Fibroblast of pulmonary artery (primary cell): ENCODE measurements at regions not wholly inside any gene's neighbourhood (a gene's known extent, or its start where the extent isn't known, plus 50 kb on each side); places are given as distances from the start of the nearest gene placed in this dataset.

Experiments used
- DNase-seq: peaks from one replicate; pipeline ENCODE4 v3.0.0-alpha.2; 2010; ENCODE audit warnings: low read depth
- H3K4me3 ChIP-seq: replicated peaks from 2 replicates; pipeline ENCODE4 v1.5.1; 2011; ENCODE audit warnings: low read depth, mild to moderate bottlenecking, control low read depth, low read length, moderate library complexity
- TF ChIP-seq, protein P1 (sequence below): IDR thresholded peaks from 2 replicates; pipeline ENCODE4 v1.5.1; 2011; ENCODE audit warnings: mild to moderate bottlenecking, control low read depth, low read length, inconsistent platforms; ENCODE audit errors: missing control alignments

DNA sequence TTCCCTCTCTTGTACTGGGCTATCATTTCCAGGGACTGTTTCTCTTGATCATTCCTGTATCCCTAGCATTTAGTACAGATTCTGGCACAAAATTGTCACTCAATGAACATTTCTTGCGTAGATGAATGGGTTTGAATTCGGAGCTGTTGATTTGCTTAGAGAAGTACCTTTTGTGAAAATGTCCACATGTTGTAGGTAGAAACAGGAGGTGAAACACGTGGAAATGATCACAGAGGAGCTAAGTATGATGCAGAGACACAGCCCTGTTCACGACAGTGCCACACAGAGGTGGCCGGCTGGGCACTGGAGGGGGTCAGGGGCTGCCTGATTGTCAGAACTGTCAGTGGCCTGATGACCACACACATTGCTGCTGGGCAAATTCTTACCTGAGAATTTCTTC is 196.1 kb upstream of the PRKCQ start:
- no peak for DNase-seq
- TF ChIP-seq, protein P1, sequence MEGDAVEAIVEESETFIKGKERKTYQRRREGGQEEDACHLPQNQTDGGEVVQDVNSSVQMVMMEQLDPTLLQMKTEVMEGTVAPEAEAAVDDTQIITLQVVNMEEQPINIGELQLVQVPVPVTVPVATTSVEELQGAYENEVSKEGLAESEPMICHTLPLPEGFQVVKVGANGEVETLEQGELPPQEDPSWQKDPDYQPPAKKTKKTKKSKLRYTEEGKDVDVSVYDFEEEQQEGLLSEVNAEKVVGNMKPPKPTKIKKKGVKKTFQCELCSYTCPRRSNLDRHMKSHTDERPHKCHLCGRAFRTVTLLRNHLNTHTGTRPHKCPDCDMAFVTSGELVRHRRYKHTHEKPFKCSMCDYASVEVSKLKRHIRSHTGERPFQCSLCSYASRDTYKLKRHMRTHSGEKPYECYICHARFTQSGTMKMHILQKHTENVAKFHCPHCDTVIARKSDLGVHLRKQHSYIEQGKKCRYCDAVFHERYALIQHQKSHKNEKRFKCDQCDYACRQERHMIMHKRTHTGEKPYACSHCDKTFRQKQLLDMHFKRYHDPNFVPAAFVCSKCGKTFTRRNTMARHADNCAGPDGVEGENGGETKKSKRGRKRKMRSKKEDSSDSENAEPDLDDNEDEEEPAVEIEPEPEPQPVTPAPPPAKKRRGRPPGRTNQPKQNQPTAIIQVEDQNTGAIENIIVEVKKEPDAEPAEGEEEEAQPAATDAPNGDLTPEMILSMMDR = no peak
- H3K4me3 ChIP-seq = no peak overlapping the region

DNA sequence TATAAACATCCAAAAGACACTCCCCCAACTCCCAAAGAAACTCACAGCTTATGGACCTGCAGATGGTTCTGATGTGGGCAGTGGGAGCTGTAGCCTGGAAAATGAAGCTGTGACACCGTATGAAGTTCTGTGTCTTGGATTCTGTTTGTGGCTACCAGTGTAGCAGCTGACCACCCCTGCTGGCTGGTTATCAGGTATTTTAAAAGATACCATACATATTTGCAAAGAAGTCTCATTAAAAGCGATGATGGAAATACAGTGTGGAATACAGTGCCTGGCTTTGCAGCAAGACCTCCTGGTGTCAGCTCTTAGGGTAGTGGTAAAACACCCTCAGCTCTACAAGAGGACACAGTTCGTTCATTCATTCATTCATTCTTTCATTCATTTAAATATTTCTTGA is 194.3 kb upstream of the PRKCQ start:
- no peak for DNase-seq
- no peak overlapping the region for H3K4me3 ChIP-seq
- TF ChIP-seq, protein P1 = no peak

DNA sequence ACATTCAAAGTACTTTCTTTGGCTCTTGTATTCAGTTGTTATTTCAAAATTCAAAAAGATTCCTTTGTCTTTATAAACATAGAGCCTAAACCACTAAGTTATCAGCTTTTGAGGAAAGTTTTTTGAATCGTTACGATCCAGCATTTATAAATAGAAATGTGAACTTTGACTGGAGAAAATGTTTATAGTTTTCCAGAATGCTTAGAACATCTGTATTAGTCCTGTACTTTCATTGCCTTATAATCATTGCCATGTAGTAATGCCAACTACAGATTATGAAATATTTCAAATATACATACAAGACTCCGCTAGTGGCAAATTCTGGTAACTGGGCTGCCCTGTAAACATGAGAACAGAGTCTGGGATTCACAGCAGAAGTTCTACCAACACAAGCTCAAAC is 191.3 kb upstream of the PRKCQ start:
- TF ChIP-seq, protein P1 = no peak
- no peak for DNase-seq
- no peak overlapping the region for H3K4me3 ChIP-seq

DNA sequence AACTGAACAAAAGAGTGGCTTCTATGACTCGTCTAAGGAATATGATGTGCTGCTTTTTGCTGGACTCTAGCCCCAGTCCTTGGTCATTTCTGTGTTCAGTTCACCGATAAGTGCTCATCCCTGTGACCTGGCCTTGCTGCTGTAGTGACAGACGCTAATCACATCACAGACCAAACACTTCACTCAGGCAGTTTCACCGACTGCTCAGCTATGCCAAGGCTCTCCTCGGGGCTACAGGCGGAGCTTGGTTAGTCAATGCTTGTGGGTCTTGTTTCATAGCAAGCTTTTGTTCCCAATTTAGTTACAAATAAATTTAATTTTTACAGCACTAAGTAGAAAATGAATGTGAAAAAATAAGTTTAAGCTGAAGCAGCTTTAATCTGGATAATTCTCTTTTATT is 190.8 kb upstream of the PRKCQ start:
- peak; percentile 17 for DNase-seq
- H3K4me3 ChIP-seq = no peak overlapping the region
- TF ChIP-seq, protein P1 = no peak

DNA sequence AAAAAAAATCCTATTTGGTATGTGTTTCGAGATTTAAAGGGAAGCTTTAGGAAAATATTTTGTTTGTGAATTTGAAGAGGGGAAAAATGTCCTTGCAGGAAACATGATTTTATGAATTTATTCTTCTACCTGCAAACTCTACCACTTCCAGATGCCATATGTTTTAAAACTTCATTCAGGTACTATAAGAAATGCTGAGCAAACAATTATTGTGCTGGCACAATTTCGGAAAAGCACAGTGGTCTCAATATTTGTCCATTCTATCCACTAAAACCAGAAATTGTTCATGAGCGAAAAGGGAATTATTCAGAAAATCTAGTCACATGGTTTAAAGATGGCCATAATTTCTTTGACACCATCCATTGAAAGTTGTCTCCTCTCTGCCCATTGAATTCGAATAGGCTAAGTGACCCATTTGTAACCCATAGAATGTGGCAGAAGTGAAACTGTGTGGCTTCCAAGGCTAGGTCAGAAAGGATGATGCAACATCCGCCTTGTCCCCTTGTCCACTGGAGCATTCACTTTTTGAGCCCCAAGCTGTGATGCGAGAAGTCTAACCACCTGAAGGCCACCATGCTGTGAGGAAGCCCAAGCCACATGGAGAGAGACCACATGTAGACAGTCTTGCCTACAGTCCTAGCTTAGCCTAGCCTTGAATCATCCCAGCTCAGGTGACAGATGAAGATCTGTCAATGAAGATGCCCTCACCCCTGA is 189.8 kb upstream of the PRKCQ start:
- H3K4me3 ChIP-seq = no peak overlapping the region
- TF ChIP-seq, protein P1 = no peak
- no peak for DNase-seq

DNA sequence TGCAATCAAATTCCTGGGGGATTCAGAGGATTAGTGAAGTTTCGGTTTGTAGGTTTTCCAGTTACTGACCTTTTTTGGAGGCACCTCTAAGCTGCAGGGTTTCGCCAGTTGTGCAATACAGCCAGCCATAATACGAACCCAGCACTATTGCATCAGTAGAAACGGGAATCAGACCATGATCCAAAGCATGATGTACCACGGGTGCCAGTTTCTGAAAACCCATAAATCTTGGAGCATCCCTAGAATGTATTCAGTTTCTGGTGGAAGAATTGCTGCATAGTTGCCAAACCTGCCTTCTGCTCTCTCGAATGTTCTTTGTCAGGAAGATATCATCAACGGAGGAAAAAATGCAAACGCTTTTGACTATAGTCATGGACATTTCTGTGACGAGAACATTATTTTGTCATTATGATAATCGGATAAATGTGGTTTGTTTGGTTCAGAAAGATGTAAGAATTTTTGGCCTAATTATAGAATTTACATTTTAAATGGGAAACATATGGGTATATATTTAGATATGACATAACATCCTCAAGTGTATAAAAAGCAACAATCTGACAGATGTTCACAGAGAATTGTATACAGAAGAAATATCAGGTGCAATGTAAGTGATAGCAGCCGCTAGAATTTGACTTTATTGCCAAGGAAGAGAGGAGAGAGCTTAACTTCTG is 186.2 kb upstream of the PRKCQ start:
- TF ChIP-seq, protein P1 = no peak
- peak; percentile 54 for DNase-seq
- no peak overlapping the region for H3K4me3 ChIP-seq
